OCI-LY7 (cell line): ENCODE measurements at regions not wholly inside any gene's neighbourhood (a gene's known extent, or its start where the extent isn't known, plus 50 kb on each side); places are given as distances from the start of the nearest gene placed in this dataset.
"Not testable (repeated sequence)": the region's sequence is repeated elsewhere in the genome, so short reads cannot be mapped to it uniquely, and the experiment has no call there.

Experiments used
- BruUV-seq: library from RNA; stranded (reverse); fragments of 400-500 nt; replicated peaks from 2 replicates; lab custom pipeline; 2021; lab: Mats Ljungman, UMichigan
- CTCF ChIA-PET: fragments of 300-600 bp; sonication (Branson Sonifier 250); formaldehyde crosslinking; loops from one replicate; lab custom pipeline; 2022; ENCODE audit warnings: antibody characterized with exemption; ENCODE audit not compliant: unreplicated experiment; lab: Charles Lee
- POLR2A ChIA-PET: fragments of 300-600 bp; sonication (Branson Sonifier 250); formaldehyde crosslinking; loops from one replicate; lab custom pipeline; 2022; ENCODE audit warnings: antibody characterized with exemption; lab: Charles Lee
- DNase-seq: peaks from one replicate; pipeline ENCODE4 v3.0.0-alpha.2; 2015; ENCODE audit warnings: low spot score
- H2AFZ ChIP-seq: fragments of 200-600 bp; sonication (generic), shearing (Covaris generic); 2 replicates; pipeline ENCODE4 v1.6.1; 2014; ENCODE audit warnings: mild to moderate bottlenecking, antibody characterized with exemption, low read length, moderate library complexity
- H3K27ac ChIP-seq: fragments of 200-600 bp; sonication (generic); 2 replicates; pipeline ENCODE4 v1.5.1; 2014; ENCODE audit warnings: mixed run types, low read depth, mild to moderate bottlenecking, moderate library complexity, low read length, inconsistent platforms; ENCODE audit not compliant: poor library complexity, severe bottlenecking
- H3K36me3 ChIP-seq: fragments of 200-600 bp; sonication (generic); 2 replicates; pipeline ENCODE4 v1.6.1; 2014; ENCODE audit warnings: mild to moderate bottlenecking, antibody characterized with exemption, low read length, moderate library complexity, mixed read lengths; ENCODE audit not compliant: insufficient read depth
- H3K4me1 ChIP-seq: fragments of 200-600 bp; sonication (generic); 2 replicates; pipeline ENCODE4 v1.5.1; 2014; ENCODE audit warnings: mild to moderate bottlenecking, low read length; ENCODE audit not compliant: insufficient read depth, poor library complexity, severe bottlenecking
- H3K4me2 ChIP-seq: fragments of 200-600 bp; sonication (generic); 2 replicates; pipeline ENCODE4 v1.6.1; 2014; ENCODE audit warnings: mild to moderate bottlenecking, low read length
- H3K4me3 ChIP-seq: fragments of 200-600 bp; sonication (generic); 2 replicates; pipeline ENCODE4 v1.5.1; 2014; ENCODE audit warnings: mild to moderate bottlenecking, low read depth, low read length; ENCODE audit not compliant: poor library complexity, severe bottlenecking
- H3K79me2 ChIP-seq: fragments of 200-600 bp; sonication (generic); 2 replicates; pipeline ENCODE4 v1.6.1; 2016; ENCODE audit warnings: low read depth, mild to moderate bottlenecking, low read length, moderate library complexity, mixed read lengths; ENCODE audit not compliant: insufficient read depth
- H3K9me2 ChIP-seq: fragments of 200-600 bp; sonication (generic); 2 replicates; pipeline ENCODE4 v1.6.1; 2016; ENCODE audit warnings: mild to moderate bottlenecking, low read length, mixed read lengths; ENCODE audit not compliant: insufficient read depth
- H3K9me3 ChIP-seq: fragments of 200-600 bp; sonication (generic); 2 replicates; pipeline ENCODE4 v1.6.1; 2014; ENCODE audit warnings: mild to moderate bottlenecking, mixed run types, low read length, mixed read lengths
- H4K20me1 ChIP-seq: fragments of 200-600 bp; sonication (generic); 2 replicates; pipeline ENCODE4 v1.6.1; 2014; ENCODE audit warnings: mild to moderate bottlenecking, antibody characterized with exemption, low read length, moderate library complexity, mixed read lengths; ENCODE audit not compliant: insufficient read depth
- CTCF ChIP-seq: fragments of 200-600 bp; sonication (generic); conservative IDR thresholded peaks from 2 replicates; pipeline ENCODE4 v1.5.1; 2014; ENCODE audit warnings: mild to moderate bottlenecking, antibody characterized with exemption, low read length, moderate library complexity, mixed read lengths
- EZH2phosphoT487 ChIP-seq: fragments of 200-600 bp; sonication (generic); IDR thresholded peaks from 2 replicates; pipeline ENCODE4 v1.6.1; 2018; ENCODE audit warnings: low read depth, borderline replicate concordance, mild to moderate bottlenecking, mixed run types, antibody characterized with exemption, low read length, moderate library complexity, mixed read lengths
- intact Hi-C: fragments of 100-400 bp; cut with micrococcal nuclease; formaldehyde crosslinking; loops from one replicate; pipeline ENCODE4 v1.10.0; 2022; ENCODE audit not compliant: unreplicated experiment

- POLR2A ChIA-PET, result no interaction called here
- H3K9me3 ChIP-seq, result no peaks in the 10 kb centered on the region
- H2AFZ ChIP-seq, result no peak overlapping the region
- CTCF ChIA-PET, result no interaction called here
- DNase-seq, result no peak
- H3K4me1 ChIP-seq, result no peaks in the 10 kb centered on the region
- H3K4me2 ChIP-seq, result no peak overlapping the region
- H3K4me3 ChIP-seq, result no peak overlapping the region
- H3K36me3 ChIP-seq, result no peaks in the 10 kb centered on the region
- no peaks in the 10 kb centered on the region for H4K20me1 ChIP-seq
- no peaks in the 10 kb centered on the region for H3K9me2 ChIP-seq
- BruUV-seq, result no TSS peak
- H3K79me2 ChIP-seq, result no peaks in the 10 kb centered on the region
- intact Hi-C loops, result no loop called here
- TF ChIP-seq EZH2phosphoT487 (no peak), CTCF (no peak)
- no peak overlapping the region for H3K27ac ChIP-seq
These were observed 253.2 kb downstream of the DLL1 start for GRCh38 chr6:170037541-170038250.

- no peak overlapping the region for H3K27ac ChIP-seq
- DNase-seq, result no peak
- no peaks in the 10 kb centered on the region for H3K4me1 ChIP-seq
- no peak overlapping the region for H2AFZ ChIP-seq
- no peak overlapping the region for H3K4me3 ChIP-seq
- H3K9me3 ChIP-seq, result no peaks in the 10 kb centered on the region
- no peaks in the 10 kb centered on the region for H3K79me2 ChIP-seq
- BruUV-seq, result no TSS peak
- no peaks in the 10 kb centered on the region for H3K9me2 ChIP-seq
- TF ChIP-seq EZH2phosphoT487 (no peak), CTCF (no peak)
- no peaks in the 10 kb centered on the region for H3K36me3 ChIP-seq
- ChIA-PET POLR2A (no interaction called here), CTCF (no interaction called here)
- no peaks in the 10 kb centered on the region for H4K20me1 ChIP-seq
- intact Hi-C loops, result no loop called here
- no peak overlapping the region for H3K4me2 ChIP-seq
These were observed 254.0 kb downstream of the DLL1 start for GRCh38 chr6:170036916-170037315.

- H3K4me3 ChIP-seq, H3K9me3 ChIP-seq, H4K20me1 ChIP-seq, POLR2A ChIA-PET, intact Hi-C loops, H3K4me1 ChIP-seq, H3K4me2 ChIP-seq, BruUV-seq, H3K27ac ChIP-seq, H2AFZ ChIP-seq, CTCF ChIA-PET, H3K9me2 ChIP-seq, H3K79me2 ChIP-seq, DNase-seq, H3K36me3 ChIP-seq: not testable (repeated sequence)
These were observed 254.5 kb downstream of the DLL1 start for GRCh38 chr6:170036367-170036766.
